ENCODE measurements at regions not wholly inside any gene's neighbourhood (a gene's known extent, or its start where the extent isn't known, plus 50 kb on each side); places are given as distances from the start of the nearest gene placed in this dataset.

DNA sequence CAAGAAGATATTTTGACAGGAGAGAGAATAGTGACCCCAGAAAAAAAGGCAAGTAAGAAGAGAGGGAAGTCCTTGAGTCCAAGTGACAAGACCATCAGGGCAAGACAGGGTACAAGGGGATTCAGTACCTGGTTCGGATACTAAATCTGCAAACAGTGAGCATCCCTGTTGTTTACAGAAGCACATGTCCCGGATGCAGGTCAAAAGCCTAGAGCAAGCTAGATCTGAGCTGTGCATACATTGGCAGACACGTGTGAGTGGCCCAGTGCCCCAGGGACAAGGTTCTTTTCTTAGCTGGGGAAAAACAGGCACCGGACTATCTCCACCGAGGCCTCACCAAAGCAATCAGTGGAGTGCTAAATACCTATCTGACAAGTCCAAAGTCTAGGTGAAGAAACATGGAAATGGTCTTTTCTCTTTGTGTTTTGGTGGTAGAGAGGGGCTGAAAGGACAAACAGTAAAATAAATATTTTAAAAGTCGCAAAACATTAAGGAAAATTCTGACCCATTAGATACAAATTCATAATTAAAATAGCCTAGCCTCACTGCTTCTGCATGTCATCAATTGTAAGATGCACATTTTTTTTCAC lies 165.2 kb downstream of the SUCLG1 start (continued):
- no peak for TF ChIP-seq NPAS2 (CRISPR knock-in tag; IDR thresholded peaks at IDR 0.05; ENCODE audit: borderline replicate concordance)
- no peak for TF ChIP-seq MAZ (IDR thresholded peaks at IDR 0.05; ENCODE audit: borderline replicate concordance, low read depth, low read length)

DNA sequence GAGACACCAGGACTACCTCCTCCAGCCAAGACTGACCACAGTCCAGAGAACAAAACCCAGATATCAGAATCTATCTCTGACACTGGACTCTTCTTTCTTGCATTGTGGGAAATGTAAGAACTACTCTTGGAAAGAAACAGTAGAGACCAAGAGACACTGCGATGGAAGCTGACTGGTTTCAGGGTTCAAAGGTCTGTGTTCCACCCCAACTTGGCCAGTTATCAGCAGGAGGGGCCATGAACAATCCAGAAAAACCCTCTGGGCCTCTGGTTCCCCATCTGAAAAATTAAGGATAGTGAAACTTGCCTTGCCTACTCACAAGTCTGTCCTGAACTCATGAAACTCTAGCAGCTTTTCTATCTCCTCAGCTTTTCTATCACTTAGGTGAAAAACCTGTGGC lies 166.5 kb downstream of the SUCLG1 start:
- H3K27ac ChIP-seq, result no peak overlapping the region
- DNase-seq (ENCODE audit: low read depth in 1 of 2, low spot score in 1 of 2) (no peak), FAIRE-seq (no peak), ATAC-seq (no peak)
- 13% methylated on average over 1 of the region's 1 CpG for WGBS (ENCODE audit: missing lambda C conversion rate)
- H3K4me1 ChIP-seq, result no peaks in the 10 kb centered on the region
- TF ChIP-seq FOSL2 (IDR thresholded peaks at IDR 0.05) (no peak), FOSL2 (CRISPR knock-in tag; IDR thresholded peaks at IDR 0.05) (no peak), RFX5 (IDR thresholded peaks at IDR 0.05) (no peak), ZNF302 (CRISPR knock-in tag; IDR thresholded peaks at IDR 0.05) (no peak), CHD2 (IDR thresholded peaks at IDR 0.05; ENCODE audit: low read length, partially characterized antibody) (no peak), HOXB5 (CRISPR knock-in tag; IDR thresholded peaks at IDR 0.05) (no peak), TP53 (CRISPR knock-in tag; IDR thresholded peaks at IDR 0.05) (no peak), HDAC2 (IDR thresholded peaks at IDR 0.05) (no peak), TFCP2L1 (CRISPR knock-in tag; IDR thresholded peaks at IDR 0.05) (no peak), EHMT2 (IDR thresholded peaks at IDR 0.05; ENCODE audit: low read depth) (no peak), BHLHE40 (IDR thresholded peaks at IDR 0.05; ENCODE audit: low read depth, low read length) (no peak)
- TF ChIP-seq, protein P1, sequence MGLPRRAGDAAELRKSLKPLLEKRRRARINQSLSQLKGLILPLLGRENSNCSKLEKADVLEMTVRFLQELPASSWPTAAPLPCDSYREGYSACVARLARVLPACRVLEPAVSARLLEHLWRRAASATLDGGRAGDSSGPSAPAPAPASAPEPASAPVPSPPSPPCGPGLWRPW (IDR thresholded peaks at IDR 0.05), result no peak
- CTCF ChIA-PET, result interaction anchor here (1.0 kb wide), 1 partner anchor 22 kb away, joined by 3 read pairs; no protein-coding TSS in a partner anchor
- H3K4me3 ChIP-seq, result no peak overlapping the region
- H3K4me2 ChIP-seq, result no peak overlapping the region
- POLR2A ChIA-PET, result no interaction called here
- no peaks in the 10 kb centered on the region for H3K9me3 ChIP-seq

DNA sequence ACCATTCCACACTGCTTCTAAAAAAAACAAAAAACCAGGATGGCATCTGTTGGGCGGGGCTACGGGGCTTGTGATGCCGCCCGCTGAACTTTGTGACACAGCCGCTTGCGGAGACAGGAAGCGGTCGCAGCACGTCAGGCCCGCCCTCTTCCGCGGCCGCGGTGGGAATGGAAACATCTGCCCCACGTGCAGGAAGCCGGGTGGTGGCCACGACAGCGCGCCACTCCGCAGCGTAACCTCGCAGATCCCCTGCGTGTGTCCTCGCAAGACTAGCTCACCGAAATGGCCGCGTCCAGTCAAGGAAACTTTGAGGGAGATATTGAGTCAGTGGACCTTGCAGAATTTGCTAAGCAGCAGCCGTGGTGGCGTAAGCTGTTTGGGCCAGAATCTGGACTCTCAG lies 168.5 kb downstream of the SUCLG1 start:
- H3K27ac ChIP-seq, result no peak overlapping the region
- no peak overlapping the region for H3K4me2 ChIP-seq
- no peak for ATAC-seq
- CTCF ChIA-PET, result interaction anchor here (0.9 kb wide), 1 partner anchor 24 kb away, joined by 4 read pairs; no protein-coding TSS in a partner anchor
- no peak for TF ChIP-seq POLR2A (IDR thresholded peaks at IDR 0.05; ENCODE audit: low read length)
- no peak for TF ChIP-seq ZC3H11A (IDR thresholded peaks at IDR 0.05)
- TF ChIP-seq ZFP36 (IDR thresholded peaks at IDR 0.05; ENCODE audit: borderline replicate concordance, partially characterized antibody), result no peak
- TF ChIP-seq, protein P2, sequence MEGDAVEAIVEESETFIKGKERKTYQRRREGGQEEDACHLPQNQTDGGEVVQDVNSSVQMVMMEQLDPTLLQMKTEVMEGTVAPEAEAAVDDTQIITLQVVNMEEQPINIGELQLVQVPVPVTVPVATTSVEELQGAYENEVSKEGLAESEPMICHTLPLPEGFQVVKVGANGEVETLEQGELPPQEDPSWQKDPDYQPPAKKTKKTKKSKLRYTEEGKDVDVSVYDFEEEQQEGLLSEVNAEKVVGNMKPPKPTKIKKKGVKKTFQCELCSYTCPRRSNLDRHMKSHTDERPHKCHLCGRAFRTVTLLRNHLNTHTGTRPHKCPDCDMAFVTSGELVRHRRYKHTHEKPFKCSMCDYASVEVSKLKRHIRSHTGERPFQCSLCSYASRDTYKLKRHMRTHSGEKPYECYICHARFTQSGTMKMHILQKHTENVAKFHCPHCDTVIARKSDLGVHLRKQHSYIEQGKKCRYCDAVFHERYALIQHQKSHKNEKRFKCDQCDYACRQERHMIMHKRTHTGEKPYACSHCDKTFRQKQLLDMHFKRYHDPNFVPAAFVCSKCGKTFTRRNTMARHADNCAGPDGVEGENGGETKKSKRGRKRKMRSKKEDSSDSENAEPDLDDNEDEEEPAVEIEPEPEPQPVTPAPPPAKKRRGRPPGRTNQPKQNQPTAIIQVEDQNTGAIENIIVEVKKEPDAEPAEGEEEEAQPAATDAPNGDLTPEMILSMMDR (IDR thresholded peaks at IDR 0.05), result no peak
- no peak for TF ChIP-seq CBX8 (IDR thresholded peaks at IDR 0.05)
- H3K9me3 ChIP-seq, result no peaks in the 10 kb centered on the region
- FAIRE-seq, result no peak
- WGBS (ENCODE audit: missing lambda C conversion rate), result 71% methylated on average over 29 of the region's 29 CpGs
- no peak for DNase-seq (ENCODE audit: low read depth in 1 of 2, low spot score in 1 of 2)
- no peak overlapping the region for H3K4me3 ChIP-seq
- no peaks in the 10 kb centered on the region for H3K4me1 ChIP-seq
- POLR2A ChIA-PET, result no interaction called here

DNA sequence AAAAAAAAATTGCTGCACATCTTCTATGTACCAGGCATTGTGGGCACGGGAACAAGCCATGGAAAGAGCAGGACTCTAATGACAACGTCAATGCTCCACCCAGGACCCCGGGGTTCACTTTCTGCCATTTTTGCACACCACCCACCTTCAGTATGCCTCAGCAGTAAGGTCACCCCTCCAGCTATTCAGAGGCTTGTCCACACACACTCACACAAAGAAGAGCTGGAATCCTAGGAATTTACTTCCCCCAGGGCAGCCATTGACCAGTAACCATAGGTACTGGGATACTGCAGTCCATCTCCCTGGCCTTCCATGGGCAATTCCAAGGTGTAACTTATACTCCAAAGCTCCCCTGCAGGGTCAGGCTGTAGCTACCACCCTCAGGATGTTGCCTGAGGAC lies 170.8 kb downstream of the SUCLG1 start:
- no peak for DNase-seq (ENCODE audit: low read depth in 1 of 2, low spot score in 1 of 2)
- Histone ChIP-seq H3K4me2 (no peak overlapping the region), H3K4me1 (no peaks in the 10 kb centered on the region), H3K4me3 (no peak overlapping the region), H3K27ac (no peak overlapping the region), H3K9me3 (no peaks in the 10 kb centered on the region)
- ATAC-seq, result no peak
- CTCF ChIA-PET, result no interaction called here
- TF ChIP-seq, protein P3, sequence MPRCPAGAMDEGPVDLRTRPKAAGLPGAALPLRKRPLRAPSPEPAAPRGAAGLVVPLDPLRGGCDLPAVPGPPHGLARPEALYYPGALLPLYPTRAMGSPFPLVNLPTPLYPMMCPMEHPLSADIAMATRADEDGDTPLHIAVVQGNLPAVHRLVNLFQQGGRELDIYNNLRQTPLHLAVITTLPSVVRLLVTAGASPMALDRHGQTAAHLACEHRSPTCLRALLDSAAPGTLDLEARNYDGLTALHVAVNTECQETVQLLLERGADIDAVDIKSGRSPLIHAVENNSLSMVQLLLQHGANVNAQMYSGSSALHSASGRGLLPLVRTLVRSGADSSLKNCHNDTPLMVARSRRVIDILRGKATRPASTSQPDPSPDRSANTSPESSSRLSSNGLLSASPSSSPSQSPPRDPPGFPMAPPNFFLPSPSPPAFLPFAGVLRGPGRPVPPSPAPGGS (IDR thresholded peaks at IDR 0.05), result no peak
- TF ChIP-seq, protein P4, sequence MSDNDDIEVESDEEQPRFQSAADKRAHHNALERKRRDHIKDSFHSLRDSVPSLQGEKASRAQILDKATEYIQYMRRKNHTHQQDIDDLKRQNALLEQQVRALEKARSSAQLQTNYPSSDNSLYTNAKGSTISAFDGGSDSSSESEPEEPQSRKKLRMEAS (IDR thresholded peaks at IDR 0.05), result no peak
- no peak for TF ChIP-seq HOXA7 (CRISPR knock-in tag; IDR thresholded peaks at IDR 0.05)
- no peak for TF ChIP-seq MAZ (IDR thresholded peaks at IDR 0.05; ENCODE audit: borderline replicate concordance, low read depth, low read length)
- TF ChIP-seq HOXB5 (CRISPR knock-in tag; IDR thresholded peaks at IDR 0.05), result no peak
- TF ChIP-seq ZC3H11A (IDR thresholded peaks at IDR 0.05), result no peak
- FAIRE-seq, result no peak
- 5% methylated on average over 3 of the region's 3 CpGs for WGBS (ENCODE audit: missing lambda C conversion rate)
- POLR2A ChIA-PET, result no interaction called here
